ENCODE measurements at regions not wholly inside any gene's neighbourhood (a gene's known extent, or its start where the extent isn't known, plus 50 kb on each side); places are given as distances from the start of the nearest gene placed in this dataset.

GRCh38 chr2:196245378-196246140 is 74.2 kb upstream of the STK17B start:
- no peak overlapping the region for H3K9ac ChIP-seq (ENCODE audit: low read length)
- H3K4me3 ChIP-seq (replicated peaks in 1 of 2; ENCODE audit: low read depth in 1 of 2, low read length in 2 of 2), result no peak overlapping the region
- no TSS peak for BruUV-seq (replicated peaks)
- H3K9me3 ChIP-seq (ENCODE audit: control insufficient read depth in 1 of 2, insufficient read depth in 1 of 2, low read depth in 1 of 2, low read length in 2 of 2), result no peaks in the 10 kb centered on the region
- peaks cover 0 to 6% of the 10 kb centered on the region in 2 experiments; a peak in 2 of 4 replicates for H3K4me1 ChIP-seq (ENCODE audit: control insufficient read depth in 1 of 2, insufficient read depth in 2 of 2, low read length in 2 of 2)
- no peaks in the 10 kb centered on the region for H3K36me3 ChIP-seq (ENCODE audit: control insufficient read depth in 1 of 2, insufficient read depth in 2 of 2, low read length in 2 of 2)
- H3K27ac ChIP-seq (ENCODE audit: low read depth, low read length), result no peak overlapping the region
- H2AFZ ChIP-seq (ENCODE audit: low read depth, low read length, poor library complexity, severe bottlenecking), result no peak overlapping the region
- TF ChIP-seq YY1 (IDR thresholded peaks at IDR 0.05; ENCODE audit: extremely low read depth, insufficient replicate concordance, low read depth, low read length), result no peak
- TF ChIP-seq ATF3 (IDR thresholded peaks at IDR 0.05), result no peak
- no peak for TF ChIP-seq ZNF274 (IDR thresholded peaks at IDR 0.05; ENCODE audit: low read depth, low read length)
- TF ChIP-seq EZH2phosphoT487 (IDR thresholded peaks at IDR 0.05; ENCODE audit: borderline replicate concordance), result no peak
- no peak for TF ChIP-seq EGR1 (IDR thresholded peaks at IDR 0.05; ENCODE audit: low read depth)
- no peak for TF ChIP-seq CEBPB (IDR thresholded peaks at IDR 0.05; ENCODE audit: low read depth)
- no peak for TF ChIP-seq SP1 (IDR thresholded peaks at IDR 0.05; ENCODE audit: low read depth)
- no peak for TF ChIP-seq TCF7L2 (IDR thresholded peaks at IDR 0.05; ENCODE audit: borderline replicate concordance, extremely low read depth, insufficient read depth, insufficient read length)
- TF ChIP-seq REST (IDR thresholded peaks at IDR 0.05; ENCODE audit: low read depth), result no peak
- TF ChIP-seq CBX3 (IDR thresholded peaks at IDR 0.05; ENCODE audit: low read depth), result no peak
- ATAC-seq (no peak), DNase-seq (ENCODE audit: low read depth, low spot score) (no peak)
- no peaks in the 10 kb centered on the region for H4K20me1 ChIP-seq (ENCODE audit: insufficient read depth)
- ChIA-PET POLR2A (interaction anchor here (1.1 kb wide), 1 partner anchor 11 kb away, joined by 4 read pairs; no protein-coding TSS in a partner anchor), RAD21 (ENCODE audit: low non-redundant PET in 1 of 2, low total read pairs in 2 of 2, uncharacterized antibody in 2 of 2, unreplicated experiment in 2 of 2) (no interaction called here), CTCF (interaction anchor here (0.9 kb wide), 1 partner anchor 7 kb away, joined by 3 read pairs; no protein-coding TSS in a partner anchor)
- H3K4me2 ChIP-seq (ENCODE audit: low read length), result no peak overlapping the region
- intact Hi-C loops (cut with micrococcal nuclease), result no loop called here
- no peaks in the 10 kb centered on the region for H3K79me2 ChIP-seq (ENCODE audit: insufficient read depth, low read length)
- no peaks in the 10 kb centered on the region for H3K9me2 ChIP-seq (ENCODE audit: insufficient read depth)
- no peaks in the 10 kb centered on the region for H3K27me3 ChIP-seq (ENCODE audit: insufficient read depth, low read length)

Measured in HCT116 (cell line).